ENCODE measurements at regions not wholly inside any gene's neighbourhood (a gene's known extent, or its start where the extent isn't known, plus 50 kb on each side); places are given as distances from the start of the nearest gene placed in this dataset.
"Not testable (repeated sequence)": the region's sequence is repeated elsewhere in the genome, so short reads cannot be mapped to it uniquely, and the experiment has no call there.

DNA sequence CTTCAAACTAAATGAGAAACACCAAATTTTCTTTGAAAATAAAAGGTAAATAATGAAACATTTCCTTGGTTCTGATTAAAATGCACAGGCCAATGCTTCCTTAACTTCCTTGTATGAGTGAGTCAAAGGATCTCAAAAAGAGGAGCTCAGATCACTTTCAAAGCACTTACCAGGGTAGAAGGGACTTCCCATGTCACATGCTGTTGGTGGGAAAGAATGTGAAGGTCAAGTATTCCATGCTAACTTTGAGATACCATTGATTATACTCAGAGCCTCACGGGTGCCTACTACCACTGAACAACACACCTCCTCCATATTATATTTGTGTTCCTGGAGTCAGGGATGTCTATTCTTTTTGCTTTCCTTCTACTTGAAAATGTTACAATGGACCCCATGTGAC, 233.5 kb upstream of the KIAA1217 start:
- no peak for TF ChIP-seq CTCF (IDR thresholded peaks at IDR 0.05)
- no peaks in the 10 kb centered on the region for H3K36me3 ChIP-seq
- intact Hi-C loops (cut with DNase I), result no loop called here
- no peaks in the 10 kb centered on the region for H3K4me1 ChIP-seq
- H3K27ac ChIP-seq, result no peak overlapping the region
- no peak overlapping the region for H3K4me3 ChIP-seq
- no peaks in the 10 kb centered on the region for H3K9me3 ChIP-seq
- ATAC-seq, result no peak
- DNase-seq, result no peak
- H3K27me3 ChIP-seq (ENCODE audit: low read depth), result no peaks in the 10 kb centered on the region

DNA sequence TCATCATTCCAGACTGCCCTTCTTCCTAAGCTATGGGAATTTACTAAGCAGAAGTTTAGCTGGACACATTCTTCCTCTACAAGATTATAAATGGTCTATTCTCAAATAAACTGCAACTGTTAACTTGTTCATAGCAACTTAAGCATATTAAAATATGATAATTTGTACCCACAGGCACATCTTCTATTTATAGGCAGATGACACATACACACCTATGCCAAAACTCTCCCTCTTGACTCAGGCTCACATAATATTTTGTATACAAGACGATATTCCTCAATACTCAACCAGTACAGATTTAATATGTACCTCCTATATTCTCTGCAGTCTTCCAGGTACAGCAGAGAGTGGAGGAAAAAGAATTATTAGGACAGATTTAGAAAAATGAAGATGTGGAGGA, 232.7 kb upstream of the KIAA1217 start:
- intact Hi-C loops (cut with DNase I), result no loop called here
- DNase-seq (no peak), ATAC-seq (no peak)
- no peaks in the 10 kb centered on the region for H3K9me3 ChIP-seq
- no peaks in the 10 kb centered on the region for H3K36me3 ChIP-seq
- no peak overlapping the region for H3K4me3 ChIP-seq
- no peak overlapping the region for H3K27ac ChIP-seq
- TF ChIP-seq CTCF (IDR thresholded peaks at IDR 0.05), result no peak
- no peaks in the 10 kb centered on the region for H3K27me3 ChIP-seq (ENCODE audit: low read depth)
- H3K4me1 ChIP-seq, result no peaks in the 10 kb centered on the region

DNA sequence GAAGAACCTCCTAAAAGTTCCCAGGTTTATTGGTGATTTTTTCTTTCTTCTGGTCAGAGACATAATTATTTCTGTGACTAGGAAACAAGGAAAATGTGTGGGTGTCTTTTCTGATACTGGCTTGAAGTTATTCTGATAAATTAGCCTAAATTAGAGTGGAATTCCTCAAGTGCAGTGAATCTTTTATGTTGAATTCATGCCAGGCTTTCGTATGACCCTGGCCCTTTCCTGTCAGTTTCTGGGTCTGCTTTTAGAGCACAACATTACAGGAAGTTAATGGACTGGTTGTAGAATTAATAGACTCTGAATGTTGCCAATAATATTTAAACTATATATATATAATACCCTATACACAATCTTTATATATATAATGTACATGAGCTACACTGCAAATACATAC, 230.6 kb upstream of the KIAA1217 start:
- ATAC-seq (no peak), DNase-seq (no peak)
- H3K4me3 ChIP-seq, result no peak overlapping the region
- no peaks in the 10 kb centered on the region for H3K9me3 ChIP-seq
- no peaks in the 10 kb centered on the region for H3K27me3 ChIP-seq (ENCODE audit: low read depth)
- H3K27ac ChIP-seq, result no peak overlapping the region
- no peaks in the 10 kb centered on the region for H3K36me3 ChIP-seq
- intact Hi-C loops (cut with DNase I), result no loop called here
- H3K4me1 ChIP-seq, result no peaks in the 10 kb centered on the region
- no peak for TF ChIP-seq CTCF (IDR thresholded peaks at IDR 0.05)

DNA sequence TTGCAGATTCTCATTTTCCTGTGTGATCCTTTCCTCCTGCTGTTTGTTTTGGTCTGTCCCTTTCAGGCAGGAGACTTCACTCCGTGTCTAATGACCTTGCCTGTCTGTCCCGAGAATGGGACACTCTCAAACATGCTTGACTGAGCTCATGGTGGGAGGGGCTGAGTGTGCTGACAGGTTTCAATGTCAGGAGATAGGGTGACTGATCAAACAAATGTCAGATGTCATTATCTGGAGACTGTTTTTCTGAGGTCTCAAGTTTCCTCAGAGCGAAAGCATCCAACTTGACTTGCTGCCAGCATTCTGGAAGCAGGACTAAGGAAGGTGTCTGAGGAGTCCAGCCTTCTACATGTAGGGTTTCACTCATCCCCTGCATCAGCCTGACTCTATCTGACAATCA, 228.8 kb upstream of the KIAA1217 start:
- H3K4me1 ChIP-seq, result no peaks in the 10 kb centered on the region
- H3K9me3 ChIP-seq, result no peaks in the 10 kb centered on the region
- no peak overlapping the region for H3K4me3 ChIP-seq
- no peaks in the 10 kb centered on the region for H3K27me3 ChIP-seq (ENCODE audit: low read depth)
- no peak overlapping the region for H3K27ac ChIP-seq
- ATAC-seq (no peak), DNase-seq (no peak)
- no peak for TF ChIP-seq CTCF (IDR thresholded peaks at IDR 0.05)
- no peaks in the 10 kb centered on the region for H3K36me3 ChIP-seq
- intact Hi-C loops (cut with DNase I), result no loop called here

DNA sequence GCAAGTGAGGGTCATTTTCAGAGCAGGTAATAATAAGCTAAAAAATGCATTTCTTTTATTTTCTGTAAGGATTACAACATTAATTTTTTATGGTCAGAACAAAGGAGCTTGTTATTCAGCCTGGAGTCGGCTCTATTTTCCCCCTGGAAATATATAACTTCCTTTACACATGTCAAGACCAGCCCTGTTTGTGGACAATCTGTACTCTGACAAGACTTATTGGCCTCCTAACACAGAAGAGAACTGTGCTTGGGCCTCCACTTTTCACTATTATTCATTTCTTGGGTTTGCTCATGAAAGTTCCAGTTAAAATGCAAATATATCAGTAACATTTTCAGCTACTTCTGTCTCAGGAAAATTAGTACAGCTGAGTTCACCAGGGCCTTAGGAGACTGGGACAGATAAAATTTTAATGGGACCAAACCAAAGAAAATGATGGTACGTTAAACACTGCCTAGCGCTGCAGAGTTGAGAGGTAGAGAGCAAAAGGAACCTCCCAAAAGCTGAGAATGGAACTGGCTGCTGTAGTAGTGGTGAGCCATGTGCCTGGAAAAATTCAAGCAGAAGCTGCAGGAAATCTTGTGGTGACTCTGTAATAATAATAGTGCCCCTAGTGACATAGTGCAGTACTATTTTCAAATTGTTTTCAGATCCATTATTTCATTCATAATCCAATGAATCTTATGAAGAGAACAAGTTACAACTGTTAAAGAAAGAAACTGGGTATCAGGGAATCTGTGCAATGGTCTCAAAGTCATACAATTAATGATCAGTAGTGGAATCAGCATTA, 227.2 kb upstream of the KIAA1217 start:
- intact Hi-C loops (cut with DNase I), result no loop called here
- Histone ChIP-seq H3K9me3 (no peaks in the 10 kb centered on the region), H3K27ac (no peak overlapping the region), H3K27me3 (ENCODE audit: low read depth) (no peaks in the 10 kb centered on the region), H3K4me1 (no peaks in the 10 kb centered on the region), H3K4me3 (no peak overlapping the region), H3K36me3 (no peaks in the 10 kb centered on the region)
- no peak for TF ChIP-seq CTCF (IDR thresholded peaks at IDR 0.05)
- DNase-seq, result no peak
- no peak for ATAC-seq

DNA sequence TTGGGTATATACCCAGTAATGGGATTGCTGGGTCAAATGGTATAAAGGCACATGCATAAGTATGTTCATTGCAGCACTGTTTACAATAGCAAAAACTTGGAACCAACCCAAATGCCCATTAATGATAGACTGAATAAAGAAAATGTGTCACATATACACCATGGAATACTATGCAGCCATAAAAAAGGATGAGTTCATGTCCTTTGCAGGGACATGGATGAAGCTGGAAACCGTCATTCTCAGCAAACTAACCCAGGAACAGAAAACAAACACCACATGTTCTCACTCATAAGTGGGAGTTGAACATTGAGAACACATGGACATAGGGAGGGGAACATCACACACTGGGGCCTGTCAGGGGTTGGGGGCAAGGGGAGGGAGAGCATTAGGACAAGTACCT, 224.5 kb upstream of the KIAA1217 start:
- H3K9me3 ChIP-seq; H3K4me1 ChIP-seq; intact Hi-C loops (cut with DNase I); H3K27ac ChIP-seq; ATAC-seq; H3K27me3 ChIP-seq (ENCODE audit: low read depth); H3K36me3 ChIP-seq; DNase-seq; H3K4me3 ChIP-seq: not testable (repeated sequence)

All from lower lobe of right lung (tissue), 2 donors.